ENCODE measurements at regions not wholly inside any gene's neighbourhood (a gene's known extent, or its start where the extent isn't known, plus 50 kb on each side); places are given as distances from the start of the nearest gene placed in this dataset.

DNA sequence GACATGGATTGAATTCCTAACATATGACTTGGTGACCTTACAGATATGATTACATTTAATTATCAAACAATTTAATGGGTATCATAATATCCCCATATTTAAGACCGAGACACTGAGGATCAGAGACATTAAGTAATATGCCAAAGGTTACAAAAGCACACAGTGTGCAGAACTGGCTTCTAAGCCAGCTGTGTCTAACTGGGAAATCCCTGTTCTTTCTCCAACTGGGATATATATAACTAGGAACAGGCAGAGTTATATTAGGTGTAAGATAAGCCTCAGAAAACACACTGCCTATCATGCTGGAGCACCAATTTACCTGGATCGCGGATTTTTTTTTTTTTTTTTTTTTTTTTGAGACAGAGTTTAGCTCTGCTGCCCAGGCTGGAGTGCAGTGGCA, 88.3 kb upstream of the ADGRL2 start:
- Histone ChIP-seq H3K36me3 (ENCODE audit: control insufficient read depth, insufficient read depth, low read length) (no peaks in the 10 kb centered on the region), H3K27me3 (replicated peaks; ENCODE audit: control insufficient read depth, insufficient read depth, low read length) (no peaks in the 10 kb centered on the region), H3K4me3 (replicated peaks; ENCODE audit: low read depth, low read length) (no peak overlapping the region)
- no peak for DNase-seq (ENCODE audit: extremely low read depth, insufficient read length)
- TF ChIP-seq, protein P1, sequence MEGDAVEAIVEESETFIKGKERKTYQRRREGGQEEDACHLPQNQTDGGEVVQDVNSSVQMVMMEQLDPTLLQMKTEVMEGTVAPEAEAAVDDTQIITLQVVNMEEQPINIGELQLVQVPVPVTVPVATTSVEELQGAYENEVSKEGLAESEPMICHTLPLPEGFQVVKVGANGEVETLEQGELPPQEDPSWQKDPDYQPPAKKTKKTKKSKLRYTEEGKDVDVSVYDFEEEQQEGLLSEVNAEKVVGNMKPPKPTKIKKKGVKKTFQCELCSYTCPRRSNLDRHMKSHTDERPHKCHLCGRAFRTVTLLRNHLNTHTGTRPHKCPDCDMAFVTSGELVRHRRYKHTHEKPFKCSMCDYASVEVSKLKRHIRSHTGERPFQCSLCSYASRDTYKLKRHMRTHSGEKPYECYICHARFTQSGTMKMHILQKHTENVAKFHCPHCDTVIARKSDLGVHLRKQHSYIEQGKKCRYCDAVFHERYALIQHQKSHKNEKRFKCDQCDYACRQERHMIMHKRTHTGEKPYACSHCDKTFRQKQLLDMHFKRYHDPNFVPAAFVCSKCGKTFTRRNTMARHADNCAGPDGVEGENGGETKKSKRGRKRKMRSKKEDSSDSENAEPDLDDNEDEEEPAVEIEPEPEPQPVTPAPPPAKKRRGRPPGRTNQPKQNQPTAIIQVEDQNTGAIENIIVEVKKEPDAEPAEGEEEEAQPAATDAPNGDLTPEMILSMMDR (IDR thresholded peaks at IDR 0.05; ENCODE audit: insufficient read depth, low read length, poor library complexity, severe bottlenecking), result no peak

DNA sequence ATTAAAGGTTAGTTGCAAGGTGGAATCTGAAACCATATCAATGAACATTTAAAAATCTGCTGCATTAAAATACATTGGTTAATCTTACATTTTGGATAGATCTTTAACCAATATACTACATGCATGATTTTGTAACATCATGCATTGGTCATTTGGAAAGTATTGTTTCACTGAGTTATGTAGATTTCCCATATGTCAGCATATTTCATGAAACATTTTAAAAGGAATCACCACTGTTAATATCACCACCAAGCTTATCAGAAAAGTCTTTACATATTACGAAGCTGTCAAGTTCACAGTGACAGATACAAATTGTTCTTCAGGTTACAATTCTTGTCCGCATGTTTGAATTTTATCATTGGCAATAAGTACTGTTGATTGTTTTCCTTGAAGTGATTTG, 89.9 kb upstream of the ADGRL2 start:
- Histone ChIP-seq H3K27me3 (replicated peaks; ENCODE audit: control insufficient read depth, insufficient read depth, low read length) (no peaks in the 10 kb centered on the region), H3K36me3 (ENCODE audit: control insufficient read depth, insufficient read depth, low read length) (no peaks in the 10 kb centered on the region), H3K4me3 (replicated peaks; ENCODE audit: low read depth, low read length) (no peak overlapping the region)
- TF ChIP-seq, protein P1 (IDR thresholded peaks at IDR 0.05; ENCODE audit: insufficient read depth, low read length, poor library complexity, severe bottlenecking), result no peak
- no peak for DNase-seq (ENCODE audit: extremely low read depth, insufficient read length)

DNA sequence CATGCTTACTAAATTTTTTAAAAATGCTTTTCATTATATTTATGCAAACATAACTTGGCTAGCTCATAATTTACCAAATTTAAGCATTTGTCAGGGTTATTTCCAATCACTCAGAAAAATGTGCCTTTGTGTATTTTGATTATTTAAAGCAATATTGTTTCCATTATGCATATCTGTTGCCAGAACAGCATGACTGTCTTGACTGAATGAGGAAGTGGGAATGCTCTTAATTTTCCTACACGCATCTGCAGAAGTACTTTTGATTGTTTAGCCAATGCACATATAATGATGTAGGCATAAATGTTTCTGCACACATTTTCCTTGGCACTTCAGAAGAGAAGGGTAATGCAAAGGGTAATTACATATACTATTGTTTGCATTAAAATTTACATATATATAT, 92.5 kb upstream of the ADGRL2 start:
- Histone ChIP-seq H3K4me3 (replicated peaks; ENCODE audit: low read depth, low read length) (no peak overlapping the region), H3K36me3 (ENCODE audit: control insufficient read depth, insufficient read depth, low read length) (no peaks in the 10 kb centered on the region), H3K27me3 (replicated peaks; ENCODE audit: control insufficient read depth, insufficient read depth, low read length) (no peaks in the 10 kb centered on the region)
- TF ChIP-seq, protein P1 (IDR thresholded peaks at IDR 0.05; ENCODE audit: insufficient read depth, low read length, poor library complexity, severe bottlenecking), result no peak
- no peak for DNase-seq (ENCODE audit: extremely low read depth, insufficient read length)

DNA sequence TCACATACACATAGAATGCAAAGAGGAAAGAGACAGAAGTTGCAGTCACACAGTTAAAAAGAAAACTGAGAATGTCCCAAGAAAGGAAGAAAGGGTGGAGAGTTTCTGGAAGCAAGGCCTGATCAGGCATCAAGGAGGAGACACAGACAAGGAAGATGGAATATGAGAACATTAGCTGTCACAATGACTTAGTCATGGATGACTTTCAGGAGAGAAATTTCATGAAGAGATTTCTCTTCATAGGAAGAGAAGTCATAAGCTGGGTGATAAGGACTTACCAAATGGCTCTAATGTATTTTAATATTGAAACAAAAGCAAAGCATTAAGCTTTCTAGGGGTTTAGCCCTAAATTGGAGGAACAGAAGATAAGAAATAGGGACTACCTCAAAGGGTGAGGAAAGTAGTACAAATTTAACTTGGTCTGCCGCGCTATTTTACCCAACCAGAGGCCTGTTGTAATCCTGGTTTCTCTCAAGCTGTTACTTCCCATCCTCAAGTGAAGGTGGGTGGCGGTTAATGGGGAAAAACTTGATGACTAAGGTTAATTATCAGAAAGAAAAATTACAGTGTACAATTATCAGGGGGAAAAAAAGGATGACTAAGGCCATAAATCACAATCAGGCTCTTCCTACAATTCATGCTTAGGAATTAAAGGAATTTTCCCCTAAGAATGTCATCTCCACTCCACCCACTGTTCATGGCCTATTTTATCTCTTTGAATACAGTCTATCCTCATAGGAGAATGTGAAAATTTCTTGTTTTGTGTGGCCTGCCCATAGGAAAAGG, 93.9 kb upstream of the ADGRL2 start:
- Histone ChIP-seq H3K4me3 (replicated peaks; ENCODE audit: low read depth, low read length) (no peak overlapping the region), H3K36me3 (ENCODE audit: control insufficient read depth, insufficient read depth, low read length) (no peaks in the 10 kb centered on the region), H3K27me3 (replicated peaks; ENCODE audit: control insufficient read depth, insufficient read depth, low read length) (no peaks in the 10 kb centered on the region)
- no peak for DNase-seq (ENCODE audit: extremely low read depth, insufficient read length)
- TF ChIP-seq, protein P1 (IDR thresholded peaks at IDR 0.05; ENCODE audit: insufficient read depth, low read length, poor library complexity, severe bottlenecking), result no peak

DNA sequence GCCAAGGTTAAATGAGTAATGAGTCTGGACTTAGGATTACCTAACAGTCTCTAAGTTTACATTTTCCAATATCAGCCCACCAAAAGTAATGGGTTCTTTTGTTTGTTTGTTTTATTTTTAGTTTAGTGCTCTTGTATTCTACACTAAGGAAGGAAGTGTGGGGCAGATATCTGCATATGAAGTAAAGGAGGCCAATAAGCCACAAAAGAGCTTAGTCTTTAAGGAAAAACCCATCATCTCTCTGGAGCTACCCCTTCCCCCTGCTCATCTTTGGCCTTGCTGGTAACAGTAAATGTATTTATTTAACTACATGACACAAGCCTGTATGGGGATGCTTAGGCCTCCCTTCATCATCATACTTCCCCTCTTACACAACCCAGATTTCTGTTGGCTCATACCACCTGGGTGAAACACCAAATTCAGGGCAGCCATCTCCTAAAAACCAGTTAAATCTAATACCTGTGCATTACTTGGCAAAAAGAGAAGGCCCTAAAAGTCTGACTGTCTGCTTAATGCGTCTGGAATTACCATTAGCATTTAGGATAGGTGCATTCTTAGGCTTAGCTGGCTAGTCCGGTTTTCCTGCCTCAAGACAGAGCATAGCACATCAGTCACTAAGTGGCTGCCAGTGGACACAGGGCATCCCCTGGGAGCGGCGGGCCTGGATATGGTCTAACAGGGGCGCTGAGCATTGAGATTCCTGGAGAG, 96.8 kb upstream of the ADGRL2 start:
- TF ChIP-seq, protein P1 (IDR thresholded peaks at IDR 0.05; ENCODE audit: insufficient read depth, low read length, poor library complexity, severe bottlenecking), result no peak
- no peaks in the 10 kb centered on the region for H3K36me3 ChIP-seq (ENCODE audit: control insufficient read depth, insufficient read depth, low read length)
- H3K4me3 ChIP-seq (replicated peaks; ENCODE audit: low read depth, low read length), result no peak overlapping the region
- no peak for DNase-seq (ENCODE audit: extremely low read depth, insufficient read length)
- H3K27me3 ChIP-seq (replicated peaks; ENCODE audit: control insufficient read depth, insufficient read depth, low read length), result no peaks in the 10 kb centered on the region

Measured in GM06990 (cell line).